ENCODE measurements at regions not wholly inside any gene's neighbourhood (a gene's known extent, or its start where the extent isn't known, plus 50 kb on each side); places are given as distances from the start of the nearest gene placed in this dataset.

GRCh38 chr18:65995206-65995605, 244.4 kb downstream of the CDH7 start:
- DNase-seq: no peak

- DNase-seq: peak; percentile 2 to 4
Observed at GRCh38 chr18:65994302-65994701, 243.5 kb downstream of the CDH7 start.

GRCh38 chr18:65990944-65991708, 240.3 kb downstream of the CDH7 start:
- no peak for DNase-seq

GRCh38 chr18:65990174-65990690, 239.4 kb downstream of the CDH7 start:
- no peak for DNase-seq

- DNase-seq: no peak
Observed at GRCh38 chr18:65988972-65989371, 238.2 kb downstream of the CDH7 start.

- DNase-seq: no peak
Observed at GRCh38 chr18:65988386-65988785, 237.6 kb downstream of the CDH7 start.

- no peak for DNase-seq
Observed at GRCh38 chr18:65983750-65984149, 232.9 kb downstream of the CDH7 start.

- no peak for DNase-seq
Observed at GRCh38 chr18:65975536-65975935, 224.7 kb downstream of the CDH7 start.

GRCh38 chr18:65974758-65975157, 223.9 kb downstream of the CDH7 start:
- no peak for DNase-seq

- DNase-seq: no peak
Observed at GRCh38 chr18:65968239-65969004, 217.6 kb downstream of the CDH7 start.

- DNase-seq: no peak
Observed at GRCh38 chr18:65955747-65956146, 204.9 kb downstream of the CDH7 start.

GRCh38 chr18:65954372-65954771, 203.6 kb downstream of the CDH7 start:
- DNase-seq: no peak

GRCh38 chr18:65946777-65947176, 196.0 kb downstream of the CDH7 start:
- DNase-seq: no peak

- no peak for DNase-seq
Observed at GRCh38 chr18:65943268-65943667, 192.5 kb downstream of the CDH7 start.

- no peak for DNase-seq
Observed at GRCh38 chr18:65942854-65943253, 192.0 kb downstream of the CDH7 start.

- DNase-seq: no peak
Observed at GRCh38 chr18:65942104-65942503, 191.3 kb downstream of the CDH7 start.

GRCh38 chr18:65941482-65941881, 190.7 kb downstream of the CDH7 start:
- no peak for DNase-seq
